Posterior cingulate gyrus (tissue), 11 donors: ENCODE measurements at regions not wholly inside any gene's neighbourhood (a gene's known extent, or its start where the extent isn't known, plus 50 kb on each side); places are given as distances from the start of the nearest gene placed in this dataset.

Source experiments
- DNase-seq, 10 donors: peaks; one replicate each; pipeline versions ENCODE4 v3.0.0 to v3.0.0-alpha.2; 2020 to 2021; ENCODE audit warnings: mixed read lengths in 3 of 10
- intact Hi-C: fragments of 100-400 bp; cut with DNase I; formaldehyde crosslinking; loops from one replicate; pipeline ENCODE4 v1.15.1; 2023

GRCh38 chr6:10071631-10072220 lies 343.1 kb downstream of the TFAP2A start:
- no peak for DNase-seq
- intact Hi-C loops: no loop called here

- intact Hi-C loops: no loop called here
- DNase-seq: no peak
Measured at GRCh38 chr6:10060004-10060403, 354.9 kb downstream of the TFAP2A start.

DNA sequence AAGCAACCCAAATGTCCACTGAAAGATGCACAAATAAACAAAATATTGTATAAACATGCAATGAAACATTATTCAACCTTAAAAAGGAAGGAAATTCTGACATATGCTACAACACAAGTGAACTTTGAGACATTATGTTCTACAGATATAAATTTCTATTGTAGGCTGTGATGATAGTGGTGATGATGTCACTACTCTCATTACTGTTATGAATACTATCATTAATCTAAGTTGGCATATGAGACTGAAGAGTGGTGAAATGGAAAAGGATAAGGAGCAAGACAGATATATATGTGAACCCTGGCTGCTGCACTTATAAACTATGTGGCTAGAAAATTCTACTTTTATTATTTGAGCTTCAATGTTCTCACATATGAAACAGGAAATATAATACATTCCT lies 360.2 kb downstream of the TFAP2A start:
- no peak for DNase-seq
- intact Hi-C loops: no loop called here

DNA sequence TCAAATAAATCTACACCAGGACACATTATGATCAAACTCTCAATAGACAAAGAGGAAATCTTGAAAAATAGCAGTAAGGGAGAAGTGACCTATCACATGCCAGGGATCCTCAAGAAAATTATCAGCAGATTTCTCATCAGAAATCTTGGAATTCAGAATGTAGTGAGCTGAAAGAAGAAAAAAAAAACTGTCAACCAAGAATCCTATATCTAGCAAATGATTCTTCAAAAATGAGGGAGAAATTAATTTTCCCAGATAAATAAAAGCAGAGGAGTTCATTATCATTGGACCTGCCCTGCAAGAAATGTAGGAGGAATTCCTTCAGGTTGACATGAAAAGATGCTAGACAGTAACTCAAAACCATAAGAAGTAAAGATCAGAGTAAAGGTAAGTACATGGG lies 363.6 kb downstream of the TFAP2A start:
- intact Hi-C loops: no loop called here

DNA sequence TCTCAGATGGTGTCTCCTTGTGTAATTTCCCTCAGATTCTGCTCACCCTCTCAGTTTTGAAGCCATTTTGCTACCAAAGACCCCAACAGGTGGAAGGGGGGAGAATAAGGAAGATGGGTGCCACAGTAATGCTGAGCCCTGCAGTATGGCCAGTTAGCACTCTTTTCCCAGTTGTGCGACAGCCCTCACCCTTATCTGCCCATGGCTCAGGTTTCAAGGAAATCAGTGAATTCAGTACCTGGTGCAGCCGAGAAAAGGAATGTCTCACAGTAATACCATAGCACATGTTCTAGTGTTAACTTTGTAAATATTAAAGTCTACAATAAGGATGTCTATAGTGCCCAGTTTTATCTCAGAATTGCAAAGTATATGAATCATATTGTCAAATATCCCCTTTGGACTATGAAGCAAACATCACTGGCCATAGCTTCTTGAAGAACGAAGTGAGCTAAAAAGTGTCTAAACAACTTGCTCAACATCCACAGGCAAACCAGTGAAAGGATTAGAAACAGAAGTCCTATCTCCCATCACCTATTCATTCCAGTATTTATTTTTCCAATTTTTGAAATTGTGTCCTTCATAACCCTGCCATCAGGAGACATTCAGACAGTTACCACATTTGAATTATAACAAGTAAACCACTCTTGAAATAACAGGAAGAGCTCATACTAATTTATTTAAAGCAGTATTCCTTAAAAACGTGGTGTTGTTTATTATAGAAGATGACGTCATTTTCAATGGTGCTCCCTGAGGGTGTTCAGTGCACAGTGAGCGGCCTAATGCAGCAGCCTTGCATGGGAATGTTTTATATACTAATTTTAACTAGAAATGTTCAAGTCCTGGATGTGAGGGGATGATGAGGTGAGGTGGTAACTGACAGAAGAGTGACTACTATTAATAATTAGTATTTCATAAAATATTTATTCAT lies 366.2 kb downstream of the TFAP2A start:
- DNase-seq: no peak
- intact Hi-C loops: no loop called here

More for the DNA sequence above, 363.6 kb downstream of the TFAP2A start:
- no peak for DNase-seq

DNA sequence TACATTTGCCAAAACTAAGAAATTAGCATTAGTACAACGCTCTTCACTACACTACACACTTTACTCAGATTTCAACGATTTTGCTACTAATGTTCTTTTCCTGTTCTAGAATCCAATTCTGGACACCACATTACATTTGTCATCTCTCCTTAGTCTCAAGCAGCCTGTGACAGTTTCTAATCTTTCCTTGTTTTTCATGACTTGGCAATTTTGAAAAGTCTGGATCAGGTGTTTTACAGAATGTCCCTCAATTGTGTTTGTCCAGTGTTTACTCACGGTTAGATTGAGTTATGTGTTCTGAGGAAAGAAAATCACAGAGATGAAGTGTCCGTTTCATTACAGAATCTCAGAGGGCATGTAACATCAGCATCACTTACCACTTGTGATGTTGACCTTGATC lies 372.6 kb downstream of the TFAP2A start:
- intact Hi-C loops: no loop called here
- DNase-seq: no peak

DNA sequence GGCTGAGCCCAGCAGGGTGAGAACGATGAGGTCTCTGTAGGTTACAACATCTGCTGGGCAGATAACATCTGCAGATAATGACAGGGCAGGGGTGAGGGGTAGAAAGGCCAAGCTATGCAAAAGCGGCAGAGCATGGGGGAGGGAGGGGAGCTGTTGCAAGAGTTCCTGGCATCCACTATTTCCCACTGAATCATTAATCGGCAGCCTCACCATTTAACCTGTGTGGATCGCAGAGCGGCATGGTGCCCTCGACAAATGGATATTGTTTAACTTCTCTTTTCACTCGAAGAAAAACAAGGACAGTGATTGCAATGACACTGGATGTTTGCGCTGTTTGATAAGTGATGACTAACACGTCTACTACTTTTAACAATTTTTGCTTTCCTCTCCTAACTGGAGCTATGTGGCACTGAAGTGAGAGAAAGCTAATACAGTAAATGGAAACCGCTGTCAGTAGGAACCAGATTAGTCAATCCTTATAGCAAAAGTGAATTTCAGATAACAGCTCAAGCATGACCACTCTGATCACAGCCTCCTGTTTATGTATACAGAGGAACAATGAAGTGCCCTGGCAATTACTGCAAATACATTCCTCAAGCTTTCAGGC lies 381.5 kb downstream of the TFAP2A start:
- DNase-seq: no peak
- intact Hi-C loops: loop anchor here (5.0 kb wide), 1 partner anchor 394 kb away; no protein-coding TSS in a partner anchor

DNA sequence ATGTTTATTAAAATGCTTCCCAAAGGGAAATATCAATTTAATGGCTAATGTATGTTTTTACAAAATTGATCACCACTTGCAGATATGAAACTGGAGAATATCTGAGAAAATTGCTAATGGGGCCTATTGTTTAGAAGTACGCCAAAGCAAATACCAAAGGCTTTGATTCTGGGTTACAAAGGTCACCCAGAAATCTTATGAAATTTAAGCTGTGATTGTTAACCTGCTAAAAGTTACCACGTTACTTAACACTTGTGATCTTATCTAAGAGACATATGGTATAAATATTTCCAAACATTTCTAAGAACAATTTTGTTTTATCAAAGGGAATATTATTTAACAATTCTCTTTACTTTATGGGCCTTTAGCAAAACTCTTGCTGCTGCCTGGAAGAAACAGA lies 383.3 kb downstream of the TFAP2A start:
- DNase-seq: no peak
- intact Hi-C loops: loop anchor here (5.0 kb wide), 1 partner anchor 396 kb away; no protein-coding TSS in a partner anchor

- intact Hi-C loops: loop anchor here (5.0 kb wide), 1 partner anchor 396 kb away; no protein-coding TSS in a partner anchor
- no peak for DNase-seq
Measured at GRCh38 chr6:10030942-10031537, 383.8 kb downstream of the TFAP2A start.

DNA sequence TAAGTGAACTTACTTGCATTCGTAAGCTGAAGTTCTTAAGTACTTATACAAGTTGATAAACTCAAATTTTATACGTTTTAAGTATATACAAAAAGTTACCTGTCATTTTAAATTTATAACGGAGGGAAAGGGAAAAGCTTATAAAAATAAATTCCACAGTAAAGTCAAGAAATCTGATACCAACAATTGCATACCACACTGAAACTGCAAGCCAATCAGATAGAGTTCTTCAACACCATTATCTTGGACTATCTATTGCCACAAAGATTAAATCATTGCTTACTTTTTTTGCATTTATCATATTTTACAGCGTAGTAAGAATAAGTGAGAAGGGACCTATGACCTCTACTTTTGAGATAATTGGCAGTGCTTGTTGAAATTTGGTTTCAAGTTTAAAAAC lies 386.7 kb downstream of the TFAP2A start:
- intact Hi-C loops: no loop called here
- no peak for DNase-seq

DNA sequence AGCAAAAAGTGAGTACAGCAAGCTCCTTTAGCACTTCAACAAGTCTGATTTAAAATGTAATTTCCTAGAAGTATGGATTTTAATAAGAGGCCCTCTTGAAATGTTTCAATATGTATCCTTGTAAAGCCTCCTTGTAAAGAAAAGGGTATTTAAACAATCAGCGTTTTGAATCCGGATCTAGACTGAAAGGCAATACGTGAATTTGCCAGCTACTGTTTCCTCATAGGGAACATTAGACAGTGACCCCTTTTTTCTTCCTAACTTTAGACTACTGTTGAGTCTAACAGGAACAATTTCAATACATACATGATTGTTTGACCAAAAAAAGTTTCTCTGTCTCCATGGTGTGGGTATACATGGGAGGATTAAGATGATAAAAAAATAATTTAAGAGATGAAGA lies 395.0 kb downstream of the TFAP2A start:
- intact Hi-C loops: no loop called here
- DNase-seq: no peak

DNA sequence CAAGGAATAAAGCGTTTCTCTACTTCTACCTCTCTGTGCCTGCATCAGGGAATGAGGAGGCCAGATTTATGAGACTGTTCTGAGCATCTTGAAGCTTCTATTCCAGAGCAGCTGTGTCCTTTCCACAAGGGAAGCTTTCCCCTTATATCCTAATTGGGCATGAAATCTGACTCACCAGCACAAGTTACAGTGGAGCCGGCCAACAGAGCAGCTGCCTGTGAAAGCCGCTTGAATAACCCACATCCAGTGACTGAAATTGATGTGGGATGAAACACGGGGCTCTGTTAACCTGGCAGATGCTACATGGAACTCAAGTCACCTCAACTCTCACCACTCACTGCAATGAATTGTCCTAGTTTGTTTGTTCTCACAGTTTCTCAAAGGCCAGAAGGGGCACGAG lies 400.3 kb downstream of the TFAP2A start:
- peak in 8 of 10 donors; percentile 36 to 92 (median 68) for DNase-seq
- intact Hi-C loops: no loop called here

- intact Hi-C loops: no loop called here
- no peak for DNase-seq
Measured at GRCh38 chr6:10000551-10000950, 414.3 kb downstream of the TFAP2A start.

DNA sequence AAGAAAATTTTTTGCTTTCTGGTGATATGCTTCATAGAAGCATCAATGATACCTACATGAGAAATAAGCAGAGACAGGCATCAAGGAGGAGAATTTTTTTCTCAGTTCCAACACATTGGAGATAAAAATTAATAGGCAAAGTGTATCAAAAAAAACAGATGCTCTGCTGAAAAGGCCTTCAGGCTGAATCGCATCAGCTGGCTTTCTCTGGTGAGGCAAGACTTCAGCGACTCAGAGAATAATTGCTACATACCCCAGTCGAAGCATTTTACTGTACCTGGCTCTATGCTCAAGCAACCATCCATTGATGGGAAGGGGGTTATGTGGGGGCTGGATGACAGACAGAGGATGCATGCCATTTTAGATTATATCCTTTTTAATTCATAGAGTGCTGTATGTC lies 415.1 kb downstream of the TFAP2A start:
- intact Hi-C loops: no loop called here
- DNase-seq: no peak

GRCh38 chr6:9986273-9986672 lies 428.6 kb downstream of the TFAP2A start:
- no peak for DNase-seq
- intact Hi-C loops: no loop called here

GRCh38 chr6:9985481-9985880 lies 429.4 kb downstream of the TFAP2A start:
- no peak for DNase-seq
- intact Hi-C loops: no loop called here

GRCh38 chr6:9984607-9985006 lies 430.3 kb downstream of the TFAP2A start:
- DNase-seq: no peak
- intact Hi-C loops: no loop called here

GRCh38 chr6:9983168-9983567 lies 431.7 kb downstream of the TFAP2A start:
- no peak for DNase-seq
- intact Hi-C loops: no loop called here

GRCh38 chr6:9982215-9982614 lies 432.7 kb downstream of the TFAP2A start:
- intact Hi-C loops: no loop called here
- no peak for DNase-seq

DNA sequence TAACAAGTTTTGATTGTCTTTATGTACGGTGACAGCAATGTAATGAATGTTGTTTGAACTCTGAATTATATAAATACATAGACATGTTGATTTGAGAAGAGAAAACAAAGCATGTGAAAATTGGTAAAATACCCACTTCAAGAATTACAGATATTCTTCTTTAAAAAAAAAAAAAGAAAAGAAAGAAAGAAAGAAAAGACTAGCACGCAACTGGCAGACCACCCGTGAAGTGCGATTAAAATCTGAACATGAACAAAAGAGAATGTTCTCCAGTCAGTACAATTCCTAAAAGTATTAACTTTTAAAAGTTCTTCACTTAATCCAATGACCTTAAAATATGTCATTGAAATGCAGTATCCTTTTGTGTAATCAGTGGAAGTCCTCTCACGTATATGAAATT lies 434.9 kb downstream of the TFAP2A start:
- intact Hi-C loops: no loop called here
- DNase-seq: no peak

- DNase-seq: no peak
- intact Hi-C loops: no loop called here
Measured at GRCh38 chr6:9978480-9978879, 436.4 kb downstream of the TFAP2A start.
